CD14-positive monocyte (primary cell): ENCODE measurements at regions not wholly inside any gene's neighbourhood (a gene's known extent, or its start where the extent isn't known, plus 50 kb on each side); places are given as distances from the start of the nearest gene placed in this dataset.

Experiments used
- DNase-seq, 3 donors: peaks; one replicate each; pipeline ENCODE4 v3.0.0-alpha.2; 2011 to 2022
- H2AFZ ChIP-seq: 2 replicates; pipeline ENCODE4 v1.6.0; 2012; ENCODE audit warnings: mild to moderate bottlenecking, low read depth, low read length, inconsistent platforms; ENCODE audit not compliant: insufficient read depth, poor library complexity, severe bottlenecking
- H3K27ac ChIP-seq, 2 donors: 1 replicate in 1 of 2; 2 replicates in 1 of 2; pipeline ENCODE4 v1.5.1; 2012 to 2013; ENCODE audit warnings: low read length in 2 of 2, control low read depth in 1 of 2, inconsistent platforms in 1 of 2, low read depth in 1 of 2, mild to moderate bottlenecking in 1 of 2
- H3K27me3 ChIP-seq, 2 donors: one replicate each; pipeline versions ENCODE4 v1.6.0 to v1.6.1; 2011 to 2013; ENCODE audit warnings: low read length in 2 of 2; ENCODE audit not compliant: control insufficient read depth in 2 of 2, insufficient read depth in 2 of 2
- H3K36me3 ChIP-seq, 2 donors: replicated peaks in 1 of 2; 1 replicate in 1 of 2; 2 replicates in 1 of 2; pipeline versions ENCODE4 v1.5.1 to v1.6.1; 2012 to 2013; ENCODE audit warnings: low read length in 2 of 2, control low read depth in 1 of 2, inconsistent platforms in 1 of 2, mild to moderate bottlenecking in 1 of 2; ENCODE audit not compliant: insufficient read depth in 2 of 2, control insufficient read depth in 1 of 2
- H3K4me1 ChIP-seq, 2 donors: 1 replicate in 1 of 2; 2 replicates in 1 of 2; pipeline versions ENCODE4 v1.5.1 to v1.6.1; 2012 to 2013; ENCODE audit warnings: low read length in 2 of 2, control low read depth in 1 of 2, inconsistent platforms in 1 of 2, mild to moderate bottlenecking in 1 of 2, moderate library complexity in 1 of 2; ENCODE audit not compliant: insufficient read depth in 2 of 2, control insufficient read depth in 1 of 2
- H3K4me2 ChIP-seq: replicated peaks from 2 replicates; pipeline ENCODE3; 2012; ENCODE audit warnings: low read length, moderate library complexity, mild to moderate bottlenecking; ENCODE audit not compliant: poor library complexity, severe bottlenecking; ENCODE audit errors: extremely low read depth
- H3K4me3 ChIP-seq, 3 experiments: fragments of 200-600 bp in 1 of 3; sonication (generic) in 1 of 3; replicated peaks in 1 of 3; 1 replicate in 2 of 3; 2 replicates in 1 of 3; pipeline ENCODE4 v1.5.1; 2011 to 2013; ENCODE audit warnings: low read length in 3 of 3, mild to moderate bottlenecking in 3 of 3, control low read depth in 2 of 3, low read depth in 2 of 3, inconsistent platforms in 1 of 3, moderate library complexity in 1 of 3
- H3K79me2 ChIP-seq: 2 replicates; pipeline ENCODE4 v1.6.0; 2012; ENCODE audit warnings: mild to moderate bottlenecking, control low read depth, inconsistent platforms, low read length, moderate library complexity; ENCODE audit not compliant: insufficient read depth
- H3K9ac ChIP-seq: 2 replicates; pipeline ENCODE4 v1.6.0; 2017; ENCODE audit warnings: low read length, mild to moderate bottlenecking; ENCODE audit not compliant: insufficient read depth, poor library complexity, severe bottlenecking
- H3K9me3 ChIP-seq, 2 donors: replicated peaks in 1 of 2; 1 replicate in 1 of 2; 2 replicates in 1 of 2; pipeline versions ENCODE4 v1.5.1 to v1.6.1; 2012 to 2013; ENCODE audit warnings: low read length in 2 of 2, control low read depth in 1 of 2; ENCODE audit not compliant: control insufficient read depth in 1 of 2, insufficient read depth in 1 of 2
- H4K20me1 ChIP-seq: 2 replicates; pipeline ENCODE4 v1.6.0; 2012; ENCODE audit warnings: mild to moderate bottlenecking, low read length, control low read depth, moderate library complexity; ENCODE audit not compliant: insufficient read depth
- H3K27ac Mint-ChIP-seq, 7 donors: one replicate each; pipeline ENCODE4 v1.8.0; 2020; ENCODE audit warnings: mild to moderate bottlenecking in 7 of 7, mixed read lengths in 7 of 7, moderate library complexity in 6 of 7, inconsistent platforms in 2 of 7
- H3K27me3 Mint-ChIP-seq, 3 donors: one replicate each; pipeline ENCODE4 v1.8.0; 2021 to 2022; ENCODE audit warnings: low read depth in 3 of 3, mild to moderate bottlenecking in 3 of 3, mixed read lengths in 3 of 3, moderate library complexity in 3 of 3, inconsistent platforms in 1 of 3
- H3K36me3 Mint-ChIP-seq, 2 donors: one replicate each; pipeline ENCODE4 v1.8.0; 2020; ENCODE audit warnings: mixed read lengths in 2 of 2, inconsistent platforms in 1 of 2, mild to moderate bottlenecking in 1 of 2
- H3K4me1 Mint-ChIP-seq: one replicate; pipeline ENCODE4 v1.8.0; 2020; ENCODE audit warnings: mild to moderate bottlenecking, mixed read lengths
- H3K4me3 Mint-ChIP-seq, 2 donors: one replicate each; pipeline ENCODE4 v1.8.0; 2020; ENCODE audit warnings: mild to moderate bottlenecking in 2 of 2, mixed read lengths in 2 of 2, moderate library complexity in 1 of 2
- H3K9me3 Mint-ChIP-seq, 7 donors: one replicate each; pipeline ENCODE4 v1.8.0; 2020 to 2022; ENCODE audit warnings: mixed read lengths in 7 of 7, mild to moderate bottlenecking in 6 of 7, moderate library complexity in 6 of 7, inconsistent platforms in 2 of 7
- CTCF ChIP-seq: fragments of 200-600 bp; IDR thresholded peaks from one replicate; pipeline ENCODE4 v1.8.0; 2022; ENCODE audit warnings: antibody characterized with exemption, mild to moderate bottlenecking
- WGBS: methylation state at CpG from one replicate; pipeline ENCODE4 v1.1.5; 2013; ENCODE audit warnings: missing lambda C conversion rate; ENCODE audit not compliant: insufficient coverage; 5-methylcytosine and 5-hydroxymethylcytosine counted together
- intact Hi-C, 2 donors: fragments of 100-400 bp; cut with micrococcal nuclease; formaldehyde crosslinking; loops; one replicate each; pipeline versions ENCODE4 v1.15.0 to v1.15.1; 2023

DNA sequence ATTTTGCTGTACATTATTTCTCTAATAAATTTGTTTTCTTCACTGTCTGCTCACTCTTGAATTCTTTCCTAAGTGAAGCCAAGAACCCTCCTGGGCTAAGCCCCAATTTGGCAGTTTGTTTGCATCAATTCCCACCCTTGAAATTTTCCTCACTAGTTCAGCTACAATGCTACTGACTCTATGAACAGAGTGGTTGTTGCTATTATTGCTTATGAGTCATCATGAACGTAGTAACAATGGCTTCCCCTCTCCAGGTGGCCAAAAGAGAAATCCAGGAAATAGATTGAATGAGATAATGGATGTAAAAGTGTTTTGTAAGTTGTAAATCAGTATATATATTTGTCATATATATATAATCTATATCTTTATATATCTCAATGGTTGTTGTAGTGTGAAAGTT lies 193.0 kb downstream of the URB2 start:
- Histone ChIP-seq H3K27me3 (no peaks in the 10 kb centered on the region), H3K4me3 (no peak overlapping the region), H3K9me3 (peaks cover 0 to 8% of the 10 kb centered on the region in 2 donors), H4K20me1 (no peaks in the 10 kb centered on the region), H3K36me3 (no peaks in the 10 kb centered on the region), H2AFZ (no peak overlapping the region), H3K9ac (no peak overlapping the region), H3K27ac (no peak overlapping the region), H3K79me2 (no peaks in the 10 kb centered on the region), H3K4me2 (no peak overlapping the region), H3K4me1 (no peaks in the 10 kb centered on the region)
- no peak for DNase-seq
- Mint-ChIP-seq H3K9me3 (peaks cover 3 to 14% (median 9%) of the 10 kb centered on the region in 7 donors), H3K27me3 (peaks cover 2 to 5% (median 3%) of the 10 kb centered on the region in 3 donors), H3K4me1 (no peaks in the 10 kb centered on the region), H3K36me3 (no peaks in the 10 kb centered on the region), H3K27ac (no peak overlapping the region), H3K4me3 (no peak overlapping the region)
- WGBS, result no CpG with 5 or more reads among the region's 1 CpG
- TF ChIP-seq CTCF, result no peak
- intact Hi-C loops, result no loop called here

- no peak overlapping the region for H2AFZ ChIP-seq
- DNase-seq, result no peak
- H3K4me1 Mint-ChIP-seq, result no peaks in the 10 kb centered on the region
- peaks cover 0 to 3% (median 3%) of the 10 kb centered on the region in 3 donors for H3K27me3 Mint-ChIP-seq
- peaks cover 0 to 8% of the 10 kb centered on the region in 2 donors for H3K9me3 ChIP-seq
- no peak overlapping the region for H3K27ac Mint-ChIP-seq
- H3K27ac ChIP-seq, result no peak overlapping the region
- H3K4me3 Mint-ChIP-seq, result no peak overlapping the region
- H3K9ac ChIP-seq, result no peak overlapping the region
- H3K9me3 Mint-ChIP-seq, result peaks cover 5 to 17% (median 12%) of the 10 kb centered on the region in 7 donors
- H3K4me1 ChIP-seq, result no peaks in the 10 kb centered on the region
- no peaks in the 10 kb centered on the region for H4K20me1 ChIP-seq
- TF ChIP-seq CTCF, result no peak
- 80% methylated on average over 1 of the region's 4 CpGs for WGBS
- intact Hi-C loops, result no loop called here
- no peak overlapping the region for H3K4me2 ChIP-seq
- no peaks in the 10 kb centered on the region for H3K36me3 Mint-ChIP-seq
- no peaks in the 10 kb centered on the region for H3K36me3 ChIP-seq
- no peaks in the 10 kb centered on the region for H3K27me3 ChIP-seq
- no peak overlapping the region for H3K4me3 ChIP-seq
- no peaks in the 10 kb centered on the region for H3K79me2 ChIP-seq
Observed at GRCh38 chr1:229822026-229822425, 196.0 kb downstream of the URB2 start.
